H9 (cell line): ENCODE measurements at regions not wholly inside any gene's neighbourhood (a gene's known extent, or its start where the extent isn't known, plus 50 kb on each side); places are given as distances from the start of the nearest gene placed in this dataset.

Experiments used
- DNase-seq: peaks from one replicate; pipeline ENCODE4 v3.0.0-alpha.2; 2017
- H2AFZ ChIP-seq: one replicate; pipeline ENCODE4 v1.6.1; 2013; ENCODE audit warnings: mild to moderate bottlenecking, low read length, control low read depth, moderate library complexity
- H2AK5ac ChIP-seq: 2 replicates; pipeline ENCODE4 v1.6.1; 2013; ENCODE audit warnings: low read length, control low read depth, mixed read lengths; ENCODE audit not compliant: insufficient read length
- H2BK120ac ChIP-seq: one replicate; pipeline ENCODE4 v1.6.1; 2013; ENCODE audit warnings: low read depth, mild to moderate bottlenecking, low read length, control low read depth, inconsistent platforms; ENCODE audit not compliant: poor library complexity, severe bottlenecking
- H2BK12ac ChIP-seq: 2 replicates; pipeline ENCODE4 v1.6.1; 2013; ENCODE audit warnings: low read length, control low read depth, mixed read lengths, low read depth; ENCODE audit not compliant: insufficient read length
- H2BK15ac ChIP-seq: 2 replicates; pipeline ENCODE4 v1.6.1; 2013; ENCODE audit warnings: low read depth, low read length, control low read depth
- H2BK20ac ChIP-seq: one replicate; pipeline ENCODE4 v1.6.1; 2013; ENCODE audit warnings: low read depth, mild to moderate bottlenecking, low read length, control low read depth, inconsistent platforms; ENCODE audit not compliant: poor library complexity, severe bottlenecking
- H2BK5ac ChIP-seq: 2 replicates; pipeline ENCODE4 v1.6.1; 2013; ENCODE audit warnings: low read length, control low read depth, mixed read lengths; ENCODE audit not compliant: insufficient read length
- H3K14ac ChIP-seq: 2 replicates; pipeline ENCODE4 v1.6.1; 2013; ENCODE audit warnings: low read length, control low read depth; ENCODE audit not compliant: insufficient read depth
- H3K18ac ChIP-seq: 2 replicates; pipeline ENCODE4 v1.6.1; 2013; ENCODE audit warnings: low read depth, mild to moderate bottlenecking, mixed read lengths, low read length, control low read depth; ENCODE audit not compliant: insufficient read length
- H3K23ac ChIP-seq: 2 replicates; pipeline ENCODE4 v1.6.1; 2013; ENCODE audit warnings: low read length, control low read depth, mixed read lengths, low read depth; ENCODE audit not compliant: insufficient read length
- H3K23me2 ChIP-seq: 2 replicates; pipeline ENCODE4 v1.6.1; 2013; ENCODE audit warnings: low read depth, mild to moderate bottlenecking, mixed read lengths, low read length, control low read depth; ENCODE audit not compliant: insufficient read length, poor library complexity, severe bottlenecking
- H3K27ac ChIP-seq: 2 replicates; pipeline ENCODE4 v1.5.1; 2013; ENCODE audit warnings: low read length, control low read depth, mixed read lengths, low read depth; ENCODE audit not compliant: insufficient read length
- H3K27me3 ChIP-seq: 2 replicates; pipeline ENCODE4 v1.6.1; 2013; ENCODE audit warnings: low read length, control low read depth, inconsistent platforms; ENCODE audit not compliant: insufficient read depth
- H3K4ac ChIP-seq: 2 replicates; pipeline ENCODE4 v1.6.1; 2013; ENCODE audit warnings: low read depth, mild to moderate bottlenecking, control low read depth, inconsistent platforms, low read length, moderate library complexity
- H3K4me1 ChIP-seq: 2 replicates; pipeline ENCODE4 v1.6.1; 2013; ENCODE audit warnings: low read length, control low read depth, inconsistent platforms; ENCODE audit not compliant: insufficient read depth
- H3K4me2 ChIP-seq: 2 replicates; pipeline ENCODE4 v1.6.1; 2013; ENCODE audit warnings: low read length, control low read depth, mixed read lengths; ENCODE audit not compliant: insufficient read length, insufficient read depth
- H3K56ac ChIP-seq: 2 replicates; pipeline ENCODE4 v1.6.1; 2013; ENCODE audit warnings: low read depth, mild to moderate bottlenecking, mixed read lengths, low read length, control low read depth; ENCODE audit not compliant: insufficient read length
- H3K79me1 ChIP-seq: 2 replicates; pipeline ENCODE4 v1.6.1; 2013; ENCODE audit warnings: low read depth, mild to moderate bottlenecking, moderate library complexity, low read length, control low read depth, inconsistent platforms; ENCODE audit not compliant: insufficient read depth, poor library complexity, severe bottlenecking
- H3K79me2 ChIP-seq: 2 replicates; pipeline ENCODE4 v1.6.1; 2013; ENCODE audit warnings: low read length, control low read depth, inconsistent platforms; ENCODE audit not compliant: insufficient read depth
- H3K9ac ChIP-seq: 2 replicates; pipeline ENCODE4 v1.6.1; 2013; ENCODE audit warnings: low read length, control low read depth, mixed read lengths; ENCODE audit not compliant: insufficient read length; ENCODE audit errors: extremely low read depth
- H3K9me3 ChIP-seq: one replicate; pipeline ENCODE4 v1.6.1; 2013; ENCODE audit warnings: low read depth, low read length, inconsistent platforms; ENCODE audit not compliant: control insufficient read depth
- H3T11ph ChIP-seq: one replicate; pipeline ENCODE4 v1.6.1; 2013; ENCODE audit warnings: mild to moderate bottlenecking, low read length, control low read depth, inconsistent platforms
- H4K20me1 ChIP-seq: one replicate; pipeline ENCODE4 v1.6.1; 2013; ENCODE audit not compliant: control insufficient read depth, insufficient read length, insufficient read depth
- H4K5ac ChIP-seq: 2 replicates; pipeline ENCODE4 v1.6.1; 2013; ENCODE audit warnings: low read depth, mild to moderate bottlenecking, mixed read lengths, low read length, control low read depth; ENCODE audit not compliant: insufficient read length
- H4K8ac ChIP-seq: replicated peaks from 2 replicates; pipeline ENCODE4 v1.6.1; 2013; ENCODE audit warnings: low read length, control low read depth, mixed read lengths, low read depth; ENCODE audit not compliant: insufficient read length
- H4K91ac ChIP-seq: 2 replicates; pipeline ENCODE4 v1.6.1; 2013; ENCODE audit warnings: low read depth, mild to moderate bottlenecking, moderate library complexity, mixed read lengths, low read length, control low read depth; ENCODE audit not compliant: insufficient read length
- H3K27ac Mint-ChIP-seq, 3 experiments: 2 replicates in 2 of 3; 3 replicates in 1 of 3; pipeline ENCODE4 v1.8.0; 2020 to 2021; ENCODE audit warnings: mixed read lengths in 3 of 3, mild to moderate bottlenecking in 1 of 3, moderate library complexity in 1 of 3
- H3K27me3 Mint-ChIP-seq: 2 replicates; pipeline ENCODE4 v1.8.0; 2021; ENCODE audit warnings: low read depth, mild to moderate bottlenecking, moderate library complexity, mixed read lengths
- H3K36me3 Mint-ChIP-seq, 3 experiments: 2 replicates in 2 of 3; 3 replicates in 1 of 3; pipeline ENCODE4 v1.8.0; 2020 to 2021; ENCODE audit warnings: low read depth in 3 of 3, mixed read lengths in 3 of 3; ENCODE audit not compliant: insufficient read depth in 1 of 3
- H3K4me1 Mint-ChIP-seq, 2 experiments: 2 replicates each; pipeline ENCODE4 v1.8.0; 2020; ENCODE audit warnings: mixed read lengths in 2 of 2
- H3K4me3 Mint-ChIP-seq, 2 experiments: 2 replicates in 1 of 2; 3 replicates in 1 of 2; pipeline ENCODE4 v1.8.0; 2020 to 2021; ENCODE audit warnings: mild to moderate bottlenecking in 2 of 2, mixed read lengths in 2 of 2, moderate library complexity in 1 of 2
- H3K9me3 Mint-ChIP-seq, 2 experiments: 2 replicates in 1 of 2; 3 replicates in 1 of 2; pipeline ENCODE4 v1.8.0; 2020; ENCODE audit warnings: mild to moderate bottlenecking in 2 of 2, mixed read lengths in 2 of 2, moderate library complexity in 1 of 2
- CTCF ChIP-seq: fragments of 200-600 bp; sonication (generic); conservative IDR thresholded peaks from 3 replicates; pipeline ENCODE4 v1.8.0; 2021; ENCODE audit warnings: antibody characterized with exemption, mild to moderate bottlenecking
- WGBS: extraction: QIAGEN DNeasy Blood & Tissue Kit; methylation state at CpG from one replicate; pipeline ENCODE4 v1.1.7; 2013; ENCODE audit warnings: missing lambda C conversion rate, low lambda C conversion rate, mixed read lengths; ENCODE audit not compliant: insufficient read length; ENCODE audit errors: extremely low coverage; 5-methylcytosine and 5-hydroxymethylcytosine counted together

- H2BK12ac ChIP-seq: no peak overlapping the region
- no CpG with 5 or more reads among the region's 2 CpGs for WGBS
Measured at GRCh38 chr2:23146011-23146410, 239.0 kb upstream of the KLHL29 start.

More at GRCh38 chr2:23146011-23146410, 239.0 kb upstream of the KLHL29 start:
- no peak overlapping the region for H3K23ac ChIP-seq
- H3K79me2 ChIP-seq: no peaks in the 10 kb centered on the region; the same call in 1 of the 2 replicates
- no peaks in the 10 kb centered on the region; a peak in 2 of 5 replicates for H3K9me3 Mint-ChIP-seq
- H2BK20ac ChIP-seq: no peak overlapping the region
- no peaks in the 10 kb centered on the region for H3K9me3 ChIP-seq
- no peak overlapping the region for H4K5ac ChIP-seq
- no peak overlapping the region for H2AFZ ChIP-seq
- no peaks in the 10 kb centered on the region for H3K36me3 Mint-ChIP-seq
- H2AK5ac ChIP-seq: no peak overlapping the region
- DNase-seq: no peak
- no peak overlapping the region for H3K14ac ChIP-seq
- no peak overlapping the region for H2BK120ac ChIP-seq
- no peak overlapping the region for H3K9ac ChIP-seq
- no peak overlapping the region for H2BK15ac ChIP-seq
- no peak overlapping the region for H3T11ph ChIP-seq
- H3K27me3 ChIP-seq: no peaks in the 10 kb centered on the region; the same call in 1 of the 2 replicates
- H3K79me1 ChIP-seq: no peaks in the 10 kb centered on the region
- no peaks in the 10 kb centered on the region for H3K23me2 ChIP-seq
- H3K18ac ChIP-seq: no peak overlapping the region
- H3K27me3 Mint-ChIP-seq: peaks cover 5% of the 10 kb centered on the region
- no peaks in the 10 kb centered on the region for H4K20me1 ChIP-seq
- H2BK5ac ChIP-seq: no peak overlapping the region
- no peak overlapping the region for H3K27ac ChIP-seq
- no peak overlapping the region for H3K4me2 ChIP-seq
- H3K4ac ChIP-seq: no peak overlapping the region
- no peak overlapping the region for H3K27ac Mint-ChIP-seq
- H3K56ac ChIP-seq: no peak overlapping the region
- H4K8ac ChIP-seq: no peak overlapping the region
- no peak overlapping the region for H3K4me3 Mint-ChIP-seq
- no peaks in the 10 kb centered on the region; the same call in 1 of the 2 replicates for H3K4me1 ChIP-seq
- H3K4me1 Mint-ChIP-seq: peaks cover 10 to 13% of the 10 kb centered on the region in 2 experiments
- no peak for TF ChIP-seq CTCF
- H4K91ac ChIP-seq: no peak overlapping the region
